ENCODE measurements at regions not wholly inside any gene's neighbourhood (a gene's known extent, or its start where the extent isn't known, plus 50 kb on each side); places are given as distances from the start of the nearest gene placed in this dataset.

DNA sequence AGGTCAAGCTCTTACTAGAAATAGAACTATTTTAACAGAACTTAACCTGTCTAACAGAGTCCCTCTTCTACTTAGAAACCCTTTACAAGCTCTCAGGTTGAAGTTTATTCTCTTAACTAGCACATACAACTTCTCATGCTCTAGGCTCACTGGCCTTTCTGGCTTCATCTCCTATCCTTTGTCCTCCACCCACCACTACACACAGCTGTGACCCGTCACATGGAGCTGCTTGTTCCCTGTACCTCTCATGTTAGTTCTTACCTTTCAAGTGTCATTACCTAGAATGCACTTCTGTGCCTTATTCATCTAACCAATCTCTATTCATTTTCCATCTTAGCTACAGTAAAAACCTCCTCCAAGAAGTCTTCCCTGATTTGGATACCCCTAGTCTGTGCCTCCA is 89.4 kb upstream of the APC start:
- TF ChIP-seq GATA1 (IDR thresholded peaks at IDR 0.05; ENCODE audit: low read depth, low read length) = no peak
- no peak for TF ChIP-seq POLR2A (IDR thresholded peaks at IDR 0.05; ENCODE audit: low read length)

All from erythroblast (primary cell).